Fibroblast of lung (primary cell): ENCODE measurements at regions not wholly inside any gene's neighbourhood (a gene's known extent, or its start where the extent isn't known, plus 50 kb on each side); places are given as distances from the start of the nearest gene placed in this dataset.

Experiments used
- EZH2 ChIP-seq: IDR thresholded peaks from 2 replicates; pipeline ENCODE4 v1.5.1; 2012; ENCODE audit warnings: low read length, control low read depth, mild to moderate bottlenecking; ENCODE audit errors: missing control alignments
- TF ChIP-seq, protein P1 (sequence below), 2 donors: IDR thresholded peaks in 1 of 2; conservative IDR thresholded peaks in 1 of 2; 1 replicate in 1 of 2; 2 replicates in 1 of 2; pipeline ENCODE4 v1.5.1; 2011 to 2012; ENCODE audit warnings: low read length in 2 of 2, control low read depth in 1 of 2, inconsistent platforms in 1 of 2, low read depth in 1 of 2, mild to moderate bottlenecking in 1 of 2

- no peak for TF ChIP-seq EZH2
- TF ChIP-seq, protein P1, sequence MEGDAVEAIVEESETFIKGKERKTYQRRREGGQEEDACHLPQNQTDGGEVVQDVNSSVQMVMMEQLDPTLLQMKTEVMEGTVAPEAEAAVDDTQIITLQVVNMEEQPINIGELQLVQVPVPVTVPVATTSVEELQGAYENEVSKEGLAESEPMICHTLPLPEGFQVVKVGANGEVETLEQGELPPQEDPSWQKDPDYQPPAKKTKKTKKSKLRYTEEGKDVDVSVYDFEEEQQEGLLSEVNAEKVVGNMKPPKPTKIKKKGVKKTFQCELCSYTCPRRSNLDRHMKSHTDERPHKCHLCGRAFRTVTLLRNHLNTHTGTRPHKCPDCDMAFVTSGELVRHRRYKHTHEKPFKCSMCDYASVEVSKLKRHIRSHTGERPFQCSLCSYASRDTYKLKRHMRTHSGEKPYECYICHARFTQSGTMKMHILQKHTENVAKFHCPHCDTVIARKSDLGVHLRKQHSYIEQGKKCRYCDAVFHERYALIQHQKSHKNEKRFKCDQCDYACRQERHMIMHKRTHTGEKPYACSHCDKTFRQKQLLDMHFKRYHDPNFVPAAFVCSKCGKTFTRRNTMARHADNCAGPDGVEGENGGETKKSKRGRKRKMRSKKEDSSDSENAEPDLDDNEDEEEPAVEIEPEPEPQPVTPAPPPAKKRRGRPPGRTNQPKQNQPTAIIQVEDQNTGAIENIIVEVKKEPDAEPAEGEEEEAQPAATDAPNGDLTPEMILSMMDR (conservative IDR thresholded peaks at IDR 0.05 in 1 of 2, IDR thresholded peaks at IDR 0.05 in 1 of 2; ENCODE audit: low read depth in 1 of 2, low read length in 2 of 2) = no peak
Observed at GRCh38 chr5:128613766-128614165, 75.7 kb upstream of the FBN2 start.
